ENCODE measurements at regions not wholly inside any gene's neighbourhood (a gene's known extent, or its start where the extent isn't known, plus 50 kb on each side); places are given as distances from the start of the nearest gene placed in this dataset.

GRCh38 chr20:7672571-7672970 lies 267.7 kb downstream of the HAO1 start:
- DNase-seq (ENCODE audit: extremely low read depth, low read depth, low spot score): no peak

GRCh38 chr20:7673841-7674240 lies 266.4 kb downstream of the HAO1 start:
- DNase-seq (ENCODE audit: extremely low read depth, low read depth, low spot score): no peak

GRCh38 chr20:7682916-7683315 lies 257.3 kb downstream of the HAO1 start:
- no peak for DNase-seq (ENCODE audit: extremely low read depth, low read depth, low spot score)

GRCh38 chr20:7687065-7687464 lies 253.2 kb downstream of the HAO1 start:
- no peak for DNase-seq (ENCODE audit: extremely low read depth, low read depth, low spot score)

- DNase-seq (ENCODE audit: extremely low read depth, low read depth, low spot score): no peak
These were observed 251.1 kb downstream of the HAO1 start for GRCh38 chr20:7689151-7689550.

- DNase-seq (ENCODE audit: extremely low read depth, low read depth, low spot score): no peak
These were observed 248.5 kb downstream of the HAO1 start for GRCh38 chr20:7691647-7692269.

GRCh38 chr20:7692478-7692877 lies 247.8 kb downstream of the HAO1 start:
- no peak for DNase-seq (ENCODE audit: extremely low read depth, low read depth, low spot score)

GRCh38 chr20:7693761-7694160 lies 246.5 kb downstream of the HAO1 start:
- DNase-seq (ENCODE audit: extremely low read depth, low read depth, low spot score): no peak

GRCh38 chr20:7695051-7695495 lies 245.2 kb downstream of the HAO1 start:
- no peak for DNase-seq (ENCODE audit: extremely low read depth, low read depth, low spot score)

- DNase-seq (ENCODE audit: extremely low read depth, low read depth, low spot score): no peak
These were observed 244.6 kb downstream of the HAO1 start for GRCh38 chr20:7695635-7696034.

GRCh38 chr20:7696311-7696710 lies 243.9 kb downstream of the HAO1 start:
- DNase-seq (ENCODE audit: extremely low read depth, low read depth, low spot score): no peak

GRCh38 chr20:7702141-7702540 lies 238.1 kb downstream of the HAO1 start:
- DNase-seq (ENCODE audit: extremely low read depth, low read depth, low spot score): no peak

- no peak for DNase-seq (ENCODE audit: extremely low read depth, low read depth, low spot score)
These were observed 236.7 kb downstream of the HAO1 start for GRCh38 chr20:7703551-7703961.

- DNase-seq (ENCODE audit: extremely low read depth, low read depth, low spot score): no peak
These were observed 236.3 kb downstream of the HAO1 start for GRCh38 chr20:7703996-7704395.

GRCh38 chr20:7708112-7708511 lies 232.1 kb downstream of the HAO1 start:
- no peak for DNase-seq (ENCODE audit: extremely low read depth, low read depth, low spot score)

- DNase-seq (ENCODE audit: extremely low read depth, low read depth, low spot score): no peak
These were observed 231.5 kb downstream of the HAO1 start for GRCh38 chr20:7708782-7709181.

GRCh38 chr20:7710440-7710839 lies 229.8 kb downstream of the HAO1 start:
- no peak for DNase-seq (ENCODE audit: extremely low read depth, low read depth, low spot score)

- DNase-seq (ENCODE audit: extremely low read depth, low read depth, low spot score): no peak
These were observed 227.6 kb downstream of the HAO1 start for GRCh38 chr20:7712661-7713060.

- no peak for DNase-seq (ENCODE audit: extremely low read depth, low read depth, low spot score)
These were observed 225.7 kb downstream of the HAO1 start for GRCh38 chr20:7714549-7714948.

GRCh38 chr20:7716286-7716972 lies 223.8 kb downstream of the HAO1 start:
- no peak for DNase-seq (ENCODE audit: extremely low read depth, low read depth, low spot score)

- no peak for DNase-seq (ENCODE audit: extremely low read depth, low read depth, low spot score)
These were observed 217.7 kb downstream of the HAO1 start for GRCh38 chr20:7722564-7722963.

GRCh38 chr20:7723284-7723683 lies 217.0 kb downstream of the HAO1 start:
- no peak for DNase-seq (ENCODE audit: extremely low read depth, low read depth, low spot score)

GRCh38 chr20:7728338-7728737 lies 211.9 kb downstream of the HAO1 start:
- no peak for DNase-seq (ENCODE audit: extremely low read depth, low read depth, low spot score)

Data from glomerular endothelial cell (primary cell).